Endothelial cell of umbilical vein (primary cell): ENCODE measurements at regions not wholly inside any gene's neighbourhood (a gene's known extent, or its start where the extent isn't known, plus 50 kb on each side); places are given as distances from the start of the nearest gene placed in this dataset.

ENCODE experiments used
- BruUV-seq: library from RNA; stranded (reverse); fragments of 400-500 nt; replicated peaks from 2 replicates; lab custom pipeline; 2021; lab: Mats Ljungman, UMichigan
- CTCF ChIA-PET: fragments of 300-600, 350-600 bp; sonication (Branson Sonifier 250); formaldehyde crosslinking; loops from one replicate; lab custom pipeline; 2021; ENCODE audit warnings: antibody characterized with exemption, inconsistent platforms; lab: Charles Lee
- POLR2A ChIA-PET: fragments of 300-600, 350-600 bp; sonication (Branson Sonifier 250); formaldehyde crosslinking; loops from one replicate; lab custom pipeline; 2021; ENCODE audit warnings: antibody characterized with exemption, inconsistent platforms; lab: Charles Lee
- DNase-seq: peaks from one replicate; pipeline ENCODE4 v3.0.0-alpha.2; 2011; ENCODE audit warnings: low read depth, low spot score
- FAIRE-seq: peaks from 2 replicates; lab custom pipeline; 2011; peaks lifted over from hg19 to GRCh38; lab: Jason Lieb, UNC
- H2AFZ ChIP-seq: 2 replicates; pipeline ENCODE4 v1.6.0; 2012; ENCODE audit warnings: low read depth, low read length, control low read depth, inconsistent platforms
- H3K27ac ChIP-seq: 2 replicates; pipeline ENCODE4 v1.5.1; 2011; ENCODE audit warnings: low read depth, mild to moderate bottlenecking, control low read depth, low read length, moderate library complexity; ENCODE audit not compliant: insufficient read depth
- H3K27me3 ChIP-seq, 2 experiments: 2 replicates each; pipeline versions ENCODE4 v1.6.0 to v1.6.1; 2011; ENCODE audit warnings: low read length in 2 of 2, mixed read lengths in 1 of 2; ENCODE audit not compliant: control insufficient read depth in 2 of 2, insufficient read depth in 2 of 2
- H3K36me3 ChIP-seq, 2 experiments: 2 replicates in 1 of 2; 3 replicates in 1 of 2; pipeline ENCODE4 v1.5.1; 2011; ENCODE audit warnings: low read length in 2 of 2, mild to moderate bottlenecking in 1 of 2, moderate library complexity in 1 of 2; ENCODE audit not compliant: control insufficient read depth in 2 of 2, insufficient read depth in 2 of 2; ENCODE audit errors: extremely low read depth in 1 of 2
- H3K4me1 ChIP-seq: 3 replicates; pipeline ENCODE4 v1.5.1; 2011; ENCODE audit warnings: mild to moderate bottlenecking, low read length; ENCODE audit not compliant: control insufficient read depth, insufficient read depth; ENCODE audit errors: extremely low read depth
- H3K4me2 ChIP-seq: 2 replicates; pipeline ENCODE4 v1.6.1; 2011; ENCODE audit warnings: low read length, control low read depth, mixed read lengths; ENCODE audit not compliant: insufficient read depth
- H3K4me3 ChIP-seq, 3 experiments: fragments of 200-600 bp in 1 of 3; sonication (generic), shearing (Covaris generic) in 1 of 3; replicated peaks in 1 of 3; 2 replicates each; pipeline ENCODE4 v1.5.1; 2011 to 2016; ENCODE audit warnings: control low read depth in 3 of 3, low read length in 3 of 3, mild to moderate bottlenecking in 2 of 3, inconsistent platforms in 1 of 3, low read depth in 1 of 3, moderate library complexity in 1 of 3; ENCODE audit not compliant: insufficient read depth in 1 of 3
- H3K79me2 ChIP-seq: 2 replicates; pipeline ENCODE4 v1.6.0; 2012; ENCODE audit warnings: low read length, inconsistent platforms; ENCODE audit not compliant: control insufficient read depth, insufficient read depth
- H3K9ac ChIP-seq: replicated peaks from 2 replicates; pipeline ENCODE3; 2011; ENCODE audit warnings: low read length, control low read depth; ENCODE audit not compliant: insufficient read depth; ENCODE audit errors: extremely low read depth
- H3K9me1 ChIP-seq: replicated peaks from 3 replicates; pipeline ENCODE4 v1.6.0; 2011; ENCODE audit warnings: mild to moderate bottlenecking, low read length; ENCODE audit not compliant: control insufficient read depth, insufficient read depth; ENCODE audit errors: extremely low read depth
- H3K9me3 ChIP-seq: replicated peaks from 2 replicates; pipeline ENCODE4 v1.5.1; 2012; ENCODE audit warnings: low read length, inconsistent platforms; ENCODE audit not compliant: control insufficient read depth, insufficient read depth
- H4K20me1 ChIP-seq: replicated peaks from 2 replicates; pipeline ENCODE3; 2011; ENCODE audit warnings: mild to moderate bottlenecking, low read length; ENCODE audit not compliant: control insufficient read depth, insufficient read depth; ENCODE audit errors: extremely low read depth
- CTCF ChIP-seq, 2 donors: IDR thresholded peaks; 1 replicate in 1 of 2; 2 replicates in 1 of 2; pipeline ENCODE4 v1.5.1; 2011; ENCODE audit warnings: low read length in 2 of 2, mild to moderate bottlenecking in 2 of 2, moderate library complexity in 2 of 2, control low read depth in 1 of 2, inconsistent platforms in 1 of 2, low read depth in 1 of 2; ENCODE audit not compliant: insufficient read depth in 1 of 2; ENCODE audit errors: extremely low read depth in 1 of 2
- EZH2 ChIP-seq: IDR thresholded peaks from 2 replicates; pipeline ENCODE4 v1.6.1; 2012; ENCODE audit warnings: borderline replicate concordance, low read depth, mild to moderate bottlenecking, moderate library complexity, low read length, inconsistent platforms; ENCODE audit not compliant: severe bottlenecking
- FOS ChIP-seq: IDR thresholded peaks from 2 replicates; pipeline ENCODE4 v1.6.1; 2011; ENCODE audit warnings: mild to moderate bottlenecking, low read length, moderate library complexity, borderline replicate concordance; ENCODE audit not compliant: insufficient read depth
- GATA2 ChIP-seq: IDR thresholded peaks from 2 replicates; pipeline ENCODE4 v1.7.0; 2011; ENCODE audit warnings: low read depth, mild to moderate bottlenecking, moderate library complexity, mixed read lengths, low read length; ENCODE audit not compliant: insufficient read length, insufficient read depth
- JUN ChIP-seq: IDR thresholded peaks from 2 replicates; pipeline ENCODE4 v1.6.1; 2011; ENCODE audit warnings: borderline replicate concordance, low read depth; ENCODE audit not compliant: insufficient read length, insufficient read depth
- MYC ChIP-seq: IDR thresholded peaks from one replicate; pipeline ENCODE4 v1.6.1; 2011; ENCODE audit warnings: mild to moderate bottlenecking, low read depth, low read length
- POLR2A ChIP-seq: IDR thresholded peaks from 2 replicates; pipeline ENCODE4 v1.6.1; 2012; ENCODE audit warnings: low read depth, mild to moderate bottlenecking, control low read depth, low read length
- POLR2AphosphoS5 ChIP-seq: IDR thresholded peaks from 2 replicates; pipeline ENCODE4 v1.6.1; 2012; ENCODE audit warnings: low read depth, mild to moderate bottlenecking, control low read depth, low read length, moderate library complexity; ENCODE audit not compliant: insufficient read depth
- dilution Hi-C: fragments of 300-500 bp; cut with MboI; formaldehyde crosslinking; loops from one replicate; pipeline ENCODE4 v1.15.0; 2019; ENCODE audit warnings: low sequenced_read_pairs; ENCODE audit not compliant: extremely low pct_ligation_motif_present
- intact Hi-C: fragments of 100-400 bp; cut with micrococcal nuclease; formaldehyde crosslinking; loops from one replicate; pipeline ENCODE4 v1.10.0; 2022
- TF ChIP-seq, protein P1 (sequence below): IDR thresholded peaks from 2 replicates; pipeline ENCODE4 v1.6.1; 2011; ENCODE audit not compliant: insufficient read depth, insufficient read length

DNA sequence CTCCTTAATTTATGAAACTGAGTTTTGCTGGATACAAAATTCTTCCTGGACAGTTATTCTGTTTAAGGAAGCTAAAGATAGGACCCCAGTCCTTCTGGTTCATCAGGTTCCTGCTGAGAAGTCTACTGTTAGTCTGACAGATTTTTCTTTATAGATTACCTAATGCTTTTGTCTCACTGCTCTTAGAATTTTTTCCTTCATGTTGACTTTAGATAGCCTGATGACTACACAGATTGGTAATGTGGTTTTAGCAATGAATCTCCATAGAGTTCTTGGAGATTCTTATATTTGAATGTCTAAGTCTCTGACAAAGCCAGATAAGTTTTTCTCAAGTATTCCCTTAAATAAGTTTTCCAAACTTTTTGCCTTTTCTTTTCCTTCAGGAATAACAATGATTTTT, 419.7 kb downstream of the CDH10 start:
- H3K4me1 ChIP-seq = no peaks in the 10 kb centered on the region
- peaks cover 4% of the 10 kb centered on the region for H3K9me3 ChIP-seq
- H3K9me1 ChIP-seq = no peaks in the 10 kb centered on the region
- no peaks in the 10 kb centered on the region for H3K36me3 ChIP-seq
- no peaks in the 10 kb centered on the region for H3K79me2 ChIP-seq
- no peak overlapping the region for H3K27ac ChIP-seq
- H2AFZ ChIP-seq = no peak overlapping the region
- ChIA-PET POLR2A (no interaction called here), CTCF (no interaction called here)
- no peak overlapping the region for H3K4me3 ChIP-seq
- FAIRE-seq (no peak), DNase-seq (no peak)
- TF ChIP-seq JUN (no peak), MYC (no peak), POLR2A (no peak), EZH2 (no peak), CTCF (IDR thresholded peaks at IDR 0.05; ENCODE audit: extremely low read depth in 1 of 2, insufficient read depth in 1 of 2, low read depth in 1 of 2, low read length in 2 of 2) (no peak), FOS (no peak), GATA2 (no peak), POLR2AphosphoS5 (no peak)
- TF ChIP-seq, protein P1, sequence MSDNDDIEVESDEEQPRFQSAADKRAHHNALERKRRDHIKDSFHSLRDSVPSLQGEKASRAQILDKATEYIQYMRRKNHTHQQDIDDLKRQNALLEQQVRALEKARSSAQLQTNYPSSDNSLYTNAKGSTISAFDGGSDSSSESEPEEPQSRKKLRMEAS = no peak
- H3K4me2 ChIP-seq = no peak overlapping the region
- dilution Hi-C loops = no loop called here
- BruUV-seq = no TSS peak
- H3K27me3 ChIP-seq = no peaks in the 10 kb centered on the region
- H4K20me1 ChIP-seq = no peaks in the 10 kb centered on the region
- H3K9ac ChIP-seq = no peak overlapping the region
- intact Hi-C loops = no loop called here
